ENCODE measurements at regions not wholly inside any gene's neighbourhood (a gene's known extent, or its start where the extent isn't known, plus 50 kb on each side); places are given as distances from the start of the nearest gene placed in this dataset.
"Not testable (repeated sequence)": the region's sequence is repeated elsewhere in the genome, so short reads cannot be mapped to it uniquely, and the experiment has no call there.

- Histone ChIP-seq H3K79me2 (ENCODE audit: low read length) (no peaks in the 10 kb centered on the region), H3K9ac (ENCODE audit: low read length) (no peak overlapping the region), H3K27ac (ENCODE audit: low read length) (no peak overlapping the region), H4K20me1 (ENCODE audit: insufficient read depth, low read depth, low read length) (no peaks in the 10 kb centered on the region), H3K4me1 (ENCODE audit: low read length) (no peaks in the 10 kb centered on the region), H3K4me2 (ENCODE audit: low read depth, low read length, poor library complexity, severe bottlenecking) (no peak overlapping the region), H2AFZ (ENCODE audit: low read length) (no peak overlapping the region), H3K9me3 (ENCODE audit: low read length) (no peaks in the 10 kb centered on the region), H3K27me3 (ENCODE audit: low read length) (no peaks in the 10 kb centered on the region), H3K36me3 (ENCODE audit: insufficient read depth, low read length) (no peaks in the 10 kb centered on the region), H3K9me2 (replicated peaks; ENCODE audit: insufficient read depth, low read length) (no peaks in the 10 kb centered on the region), H3K4me3 (ENCODE audit: low read length) (no peak overlapping the region)
- no peak for DNase-seq
Measured at GRCh38 chr5:120108586-120109248, 355.4 kb upstream of the PRR16 start.

- H3K27ac ChIP-seq (ENCODE audit: low read length), result no peak overlapping the region
- H3K9me2 ChIP-seq (replicated peaks; ENCODE audit: insufficient read depth, low read length), result no peaks in the 10 kb centered on the region
- no peak for DNase-seq
- H3K4me1 ChIP-seq (ENCODE audit: low read length), result no peaks in the 10 kb centered on the region
- no peak overlapping the region for H3K4me2 ChIP-seq (ENCODE audit: low read depth, low read length, poor library complexity, severe bottlenecking)
- H4K20me1 ChIP-seq (ENCODE audit: insufficient read depth, low read depth, low read length), result no peaks in the 10 kb centered on the region
- no peak overlapping the region for H2AFZ ChIP-seq (ENCODE audit: low read length)
- no peaks in the 10 kb centered on the region for H3K9me3 ChIP-seq (ENCODE audit: low read length)
- H3K27me3 ChIP-seq (ENCODE audit: low read length), result no peaks in the 10 kb centered on the region
- no peaks in the 10 kb centered on the region for H3K36me3 ChIP-seq (ENCODE audit: insufficient read depth, low read length)
- no peak overlapping the region for H3K9ac ChIP-seq (ENCODE audit: low read length)
- no peaks in the 10 kb centered on the region for H3K79me2 ChIP-seq (ENCODE audit: low read length)
- no peak overlapping the region for H3K4me3 ChIP-seq (ENCODE audit: low read length)
Measured at GRCh38 chr5:120122703-120123102, 341.4 kb upstream of the PRR16 start.

GRCh38 chr5:120124031-120124430 lies 340.1 kb upstream of the PRR16 start:
- H4K20me1 ChIP-seq (ENCODE audit: insufficient read depth, low read depth, low read length), result no peaks in the 10 kb centered on the region
- no peak overlapping the region for H3K9ac ChIP-seq (ENCODE audit: low read length)
- no peak overlapping the region for H2AFZ ChIP-seq (ENCODE audit: low read length)
- H3K27ac ChIP-seq (ENCODE audit: low read length), result no peak overlapping the region
- H3K27me3 ChIP-seq (ENCODE audit: low read length), result no peaks in the 10 kb centered on the region
- DNase-seq, result no peak
- no peaks in the 10 kb centered on the region for H3K79me2 ChIP-seq (ENCODE audit: low read length)
- no peak overlapping the region for H3K4me3 ChIP-seq (ENCODE audit: low read length)
- no peaks in the 10 kb centered on the region for H3K36me3 ChIP-seq (ENCODE audit: insufficient read depth, low read length)
- no peaks in the 10 kb centered on the region for H3K4me1 ChIP-seq (ENCODE audit: low read length)
- H3K9me2 ChIP-seq (replicated peaks; ENCODE audit: insufficient read depth, low read length), result no peaks in the 10 kb centered on the region
- H3K9me3 ChIP-seq (ENCODE audit: low read length), result no peaks in the 10 kb centered on the region
- no peak overlapping the region for H3K4me2 ChIP-seq (ENCODE audit: low read depth, low read length, poor library complexity, severe bottlenecking)

GRCh38 chr5:120124961-120125360 lies 339.1 kb upstream of the PRR16 start:
- DNase-seq, result no peak
- no peaks in the 10 kb centered on the region for H3K9me2 ChIP-seq (replicated peaks; ENCODE audit: insufficient read depth, low read length)
- no peak overlapping the region for H3K4me2 ChIP-seq (ENCODE audit: low read depth, low read length, poor library complexity, severe bottlenecking)
- H3K4me3 ChIP-seq (ENCODE audit: low read length), result no peak overlapping the region
- no peaks in the 10 kb centered on the region for H3K79me2 ChIP-seq (ENCODE audit: low read length)
- no peaks in the 10 kb centered on the region for H3K9me3 ChIP-seq (ENCODE audit: low read length)
- no peak overlapping the region for H3K27ac ChIP-seq (ENCODE audit: low read length)
- no peak overlapping the region for H3K9ac ChIP-seq (ENCODE audit: low read length)
- no peaks in the 10 kb centered on the region for H3K27me3 ChIP-seq (ENCODE audit: low read length)
- H4K20me1 ChIP-seq (ENCODE audit: insufficient read depth, low read depth, low read length), result no peaks in the 10 kb centered on the region
- H3K4me1 ChIP-seq (ENCODE audit: low read length), result no peaks in the 10 kb centered on the region
- H2AFZ ChIP-seq (ENCODE audit: low read length), result no peak overlapping the region
- no peaks in the 10 kb centered on the region for H3K36me3 ChIP-seq (ENCODE audit: insufficient read depth, low read length)

- H3K4me3 ChIP-seq (ENCODE audit: low read length); H3K9me2 ChIP-seq (replicated peaks; ENCODE audit: insufficient read depth, low read length); DNase-seq; H3K9me3 ChIP-seq (ENCODE audit: low read length); H2AFZ ChIP-seq (ENCODE audit: low read length); H3K4me2 ChIP-seq (ENCODE audit: low read depth, low read length, poor library complexity, severe bottlenecking); H3K36me3 ChIP-seq (ENCODE audit: insufficient read depth, low read length); H3K27ac ChIP-seq (ENCODE audit: low read length); H3K27me3 ChIP-seq (ENCODE audit: low read length); H3K4me1 ChIP-seq (ENCODE audit: low read length); H3K79me2 ChIP-seq (ENCODE audit: low read length); H3K9ac ChIP-seq (ENCODE audit: low read length); H4K20me1 ChIP-seq (ENCODE audit: insufficient read depth, low read depth, low read length): not testable (repeated sequence)
Measured at GRCh38 chr5:120132347-120132746, 331.8 kb upstream of the PRR16 start.

GRCh38 chr5:120134944-120135343 lies 329.2 kb upstream of the PRR16 start:
- no peak for DNase-seq
- H3K27me3 ChIP-seq (ENCODE audit: low read length), result no peaks in the 10 kb centered on the region
- no peaks in the 10 kb centered on the region for H4K20me1 ChIP-seq (ENCODE audit: insufficient read depth, low read depth, low read length)
- H3K27ac ChIP-seq (ENCODE audit: low read length), result no peak overlapping the region
- H3K9ac ChIP-seq (ENCODE audit: low read length), result no peak overlapping the region
- H3K9me2 ChIP-seq (replicated peaks; ENCODE audit: insufficient read depth, low read length), result no peaks in the 10 kb centered on the region
- H3K36me3 ChIP-seq (ENCODE audit: insufficient read depth, low read length), result no peaks in the 10 kb centered on the region
- no peaks in the 10 kb centered on the region for H3K4me1 ChIP-seq (ENCODE audit: low read length)
- no peaks in the 10 kb centered on the region for H3K9me3 ChIP-seq (ENCODE audit: low read length)
- no peaks in the 10 kb centered on the region for H3K79me2 ChIP-seq (ENCODE audit: low read length)
- no peak overlapping the region for H3K4me2 ChIP-seq (ENCODE audit: low read depth, low read length, poor library complexity, severe bottlenecking)
- no peak overlapping the region for H3K4me3 ChIP-seq (ENCODE audit: low read length)
- no peak overlapping the region for H2AFZ ChIP-seq (ENCODE audit: low read length)

- no peak for DNase-seq
- no peak overlapping the region for H3K4me3 ChIP-seq (ENCODE audit: low read length)
- no peak overlapping the region for H3K27ac ChIP-seq (ENCODE audit: low read length)
Measured at GRCh38 chr5:120137582-120137981, 326.5 kb upstream of the PRR16 start.

GRCh38 chr5:120139039-120139438 lies 325.1 kb upstream of the PRR16 start:
- Histone ChIP-seq H3K4me3 (ENCODE audit: low read length) (no peak overlapping the region), H3K9me2 (replicated peaks; ENCODE audit: insufficient read depth, low read length) (no peaks in the 10 kb centered on the region), H3K4me2 (ENCODE audit: low read depth, low read length, poor library complexity, severe bottlenecking) (no peak overlapping the region), H3K36me3 (ENCODE audit: insufficient read depth, low read length) (no peaks in the 10 kb centered on the region), H3K9ac (ENCODE audit: low read length) (no peak overlapping the region), H4K20me1 (ENCODE audit: insufficient read depth, low read depth, low read length) (no peaks in the 10 kb centered on the region), H3K79me2 (ENCODE audit: low read length) (no peaks in the 10 kb centered on the region), H3K27ac (ENCODE audit: low read length) (no peak overlapping the region), H3K4me1 (ENCODE audit: low read length) (no peaks in the 10 kb centered on the region), H3K27me3 (ENCODE audit: low read length) (no peaks in the 10 kb centered on the region), H3K9me3 (ENCODE audit: low read length) (peaks cover under 1% of the 10 kb centered on the region; the same call in 1 of the 2 replicates), H2AFZ (ENCODE audit: low read length) (no peak overlapping the region)
- no peak for DNase-seq

More at GRCh38 chr5:120137582-120137981, 326.5 kb upstream of the PRR16 start:
- Histone ChIP-seq H3K36me3 (ENCODE audit: insufficient read depth, low read length) (no peaks in the 10 kb centered on the region), H3K79me2 (ENCODE audit: low read length) (no peaks in the 10 kb centered on the region), H3K4me2 (ENCODE audit: low read depth, low read length, poor library complexity, severe bottlenecking) (no peak overlapping the region), H3K9me2 (replicated peaks; ENCODE audit: insufficient read depth, low read length) (no peaks in the 10 kb centered on the region), H3K4me1 (ENCODE audit: low read length) (no peaks in the 10 kb centered on the region), H3K27me3 (ENCODE audit: low read length) (no peaks in the 10 kb centered on the region), H2AFZ (ENCODE audit: low read length) (no peak overlapping the region), H4K20me1 (ENCODE audit: insufficient read depth, low read depth, low read length) (no peaks in the 10 kb centered on the region), H3K9me3 (ENCODE audit: low read length) (no peaks in the 10 kb centered on the region), H3K9ac (ENCODE audit: low read length) (no peak overlapping the region)

Measured in Karpas-422 (cell line).